GM23248 (cell line): ENCODE measurements at regions not wholly inside any gene's neighbourhood (a gene's known extent, or its start where the extent isn't known, plus 50 kb on each side); places are given as distances from the start of the nearest gene placed in this dataset.

Source experiments
- EZH2 ChIP-seq: fragments of 200-600 bp; sonication (generic); IDR thresholded peaks from 2 replicates; pipeline ENCODE4 v1.6.1; 2018; ENCODE audit warnings: antibody characterized with exemption, mild to moderate bottlenecking; ENCODE audit not compliant: insufficient read depth, poor library complexity, severe bottlenecking
- EZH2phosphoT487 ChIP-seq: fragments of 200-600 bp; sonication (generic); IDR thresholded peaks from 2 replicates; pipeline ENCODE4 v1.6.1; 2018; ENCODE audit warnings: antibody characterized with exemption, moderate library complexity, mild to moderate bottlenecking, low read depth; ENCODE audit not compliant: insufficient read depth

- TF ChIP-seq EZH2phosphoT487 (no peak), EZH2 (no peak)
Measured at GRCh38 chr6:102820098-102820497, 1426.6 kb downstream of the GRIK2 start.
